HepG2 (cell line): ENCODE measurements at regions not wholly inside any gene's neighbourhood (a gene's known extent, or its start where the extent isn't known, plus 50 kb on each side); places are given as distances from the start of the nearest gene placed in this dataset.

Experiments used
- GABPB1 ChIP-seq: IDR thresholded peaks from 2 replicates; pipeline ENCODE4 v1.6.1; 2016; ENCODE audit warnings: mild to moderate bottlenecking, missing genetic modification reagents, moderate library complexity, missing compliant biosample characterization
- NR2F6 ChIP-seq, 2 experiments: IDR thresholded peaks; 2 replicates each; pipeline ENCODE4 v1.6.1; 2016; ENCODE audit warnings: antibody characterized with exemption in 1 of 2, mild to moderate bottlenecking in 1 of 2
- SMAD1 ChIP-seq: sonication (generic); formaldehyde crosslinking; IDR thresholded peaks from 2 replicates; pipeline ENCODE4 v1.4.0; 2020; ENCODE audit warnings: missing genetic modification reagents, low read depth, mild to moderate bottlenecking, borderline replicate concordance
- SMARCE1 ChIP-seq: fragments of 450-650 bp; IDR thresholded peaks from 2 replicates; pipeline ENCODE4 v1.6.1; 2017; ENCODE audit warnings: borderline replicate concordance
- SP2 ChIP-seq: sonication (generic); formaldehyde crosslinking; IDR thresholded peaks from 2 replicates; pipeline ENCODE4 v1.5.1; 2020; ENCODE audit warnings: mild to moderate bottlenecking, missing genetic modification reagents
- SRSF1 ChIP-seq: fragments of 200-400 bp; formaldehyde crosslinking; optimal IDR thresholded peaks from 2 replicates; pipeline ENCODE3; 2017; ENCODE audit warnings: mild to moderate bottlenecking, low read depth, low read length, moderate library complexity
- TBX2 ChIP-seq: sonication (generic); formaldehyde crosslinking; IDR thresholded peaks from 2 replicates; pipeline ENCODE4 v1.5.0; 2020; ENCODE audit warnings: missing genetic modification reagents, mild to moderate bottlenecking, borderline replicate concordance
- TEAD3 ChIP-seq: optimal IDR thresholded peaks from 2 replicates; pipeline ENCODE3; 2016; ENCODE audit warnings: borderline replicate concordance
- ZNF256 ChIP-seq: sonication (generic); formaldehyde crosslinking; conservative IDR thresholded peaks from 2 replicates; pipeline ENCODE4 v1.4.0; 2020; ENCODE audit warnings: missing genetic modification reagents
- ZNF326 ChIP-seq: sonication (generic); formaldehyde crosslinking; IDR thresholded peaks from 2 replicates; pipeline ENCODE4 v1.4.0; 2020; ENCODE audit warnings: missing genetic modification reagents, borderline replicate concordance
- ZNF331 ChIP-seq: sonication (generic); formaldehyde crosslinking; IDR thresholded peaks from 2 replicates; pipeline ENCODE4 v1.4.0; 2020; ENCODE audit warnings: missing genetic modification reagents
- ZNF7 ChIP-seq: IDR thresholded peaks from 2 replicates; pipeline ENCODE4 v1.6.1; 2016; ENCODE audit warnings: missing biosample characterization, missing genetic modification reagents
- ZNF703 ChIP-seq: sonication (generic); formaldehyde crosslinking; IDR thresholded peaks from 2 replicates; pipeline ENCODE4 v1.5.1; 2020; ENCODE audit warnings: missing genetic modification reagents, mild to moderate bottlenecking, moderate library complexity, borderline replicate concordance
- ZNF773 ChIP-seq: sonication (generic); formaldehyde crosslinking; IDR thresholded peaks from 2 replicates; pipeline ENCODE4 v1.4.0; 2020; ENCODE audit warnings: missing genetic modification reagents, borderline replicate concordance
- ZNF781 ChIP-seq: sonication (generic); formaldehyde crosslinking; IDR thresholded peaks from 2 replicates; pipeline ENCODE4 v1.5.1; 2020; ENCODE audit warnings: borderline replicate concordance, mild to moderate bottlenecking, missing genetic modification reagents; ENCODE audit errors: not compliant biosample characterization
- ZNF816 ChIP-seq: sonication (generic); formaldehyde crosslinking; IDR thresholded peaks from 2 replicates; pipeline ENCODE4 v1.8.0; 2022; ENCODE audit warnings: missing genetic modification reagents, mild to moderate bottlenecking, borderline replicate concordance
- TF ChIP-seq, protein P1 (sequence below): sonication (generic); formaldehyde crosslinking; IDR thresholded peaks from 2 replicates; pipeline ENCODE4 v1.4.0; 2020; ENCODE audit warnings: mild to moderate bottlenecking, missing genetic modification reagents
- TF ChIP-seq, protein P2 (sequence below): IDR thresholded peaks from 2 replicates; pipeline ENCODE4 v1.6.1; 2016; ENCODE audit warnings: low read depth, missing genetic modification reagents, missing compliant biosample characterization
- TF ChIP-seq, protein P3 (sequence below): sonication (generic); formaldehyde crosslinking; IDR thresholded peaks from 2 replicates; pipeline ENCODE4 v1.4.0; 2020; ENCODE audit warnings: low read depth, mild to moderate bottlenecking, missing genetic modification reagents
- TF ChIP-seq, protein P4 (sequence below): sonication (generic); formaldehyde crosslinking; IDR thresholded peaks from 2 replicates; pipeline ENCODE4 v1.8.0; 2022; ENCODE audit warnings: mild to moderate bottlenecking, missing genetic modification reagents; ENCODE audit not compliant: insufficient replicate concordance

DNA sequence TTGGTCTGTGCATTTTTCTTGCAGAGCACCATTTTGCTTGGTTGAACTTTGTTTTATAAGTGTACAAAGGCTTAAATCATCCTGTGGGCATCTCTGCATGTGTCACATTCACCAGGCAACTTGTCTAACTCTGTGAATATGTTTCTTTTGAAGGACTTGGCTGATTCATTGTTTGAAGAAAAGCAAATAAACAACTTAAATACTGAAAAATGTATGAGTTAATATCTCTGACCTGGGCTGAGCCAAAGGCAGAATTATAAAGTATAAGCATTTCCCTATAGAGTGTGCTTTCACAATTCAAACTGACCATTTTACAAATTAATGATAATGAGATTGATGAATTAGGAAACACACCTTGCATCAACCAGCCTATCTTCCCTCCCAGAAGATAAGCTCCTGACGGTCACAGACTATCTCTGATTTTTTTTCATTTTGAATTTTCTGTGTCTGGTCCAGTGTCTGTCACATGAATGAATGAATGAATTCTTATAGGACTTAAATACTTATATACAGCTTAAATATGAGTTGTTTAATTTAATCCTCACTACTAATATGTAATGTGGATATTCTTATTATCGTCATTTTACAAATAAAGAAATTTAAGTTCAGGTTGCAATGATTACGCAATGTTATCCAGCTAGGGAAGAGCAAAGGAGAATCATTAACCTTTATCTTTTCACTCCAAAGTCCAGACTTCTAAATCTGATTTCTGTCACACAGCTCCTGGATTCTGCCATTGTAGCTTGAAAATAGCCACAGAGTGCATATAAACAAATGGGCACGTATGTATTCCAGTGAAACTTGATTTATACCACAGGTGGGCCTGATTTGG lies 182.0 kb upstream of the PHYHIPL start (continued):
- TF ChIP-seq ZNF703 (CRISPR knock-in tag) (no peak), NR2F6 (IDR thresholded peaks at IDR 0.05) (peak; percentile 45), NR2F6 (CRISPR knock-in tag; IDR thresholded peaks at IDR 0.05) (peak; percentile 30; the same call in 1 of the 2 replicates), SP2 (CRISPR knock-in tag) (no peak), SMARCE1 (no peak), SMAD1 (CRISPR knock-in tag) (no peak), ZNF781 (CRISPR knock-in tag) (no peak), ZNF331 (CRISPR knock-in tag) (0 out of 2 replicates have a peak, but pooled peaks have one; percentile 39), TBX2 (CRISPR knock-in tag) (peak; percentile 62), ZNF816 (CRISPR knock-in tag) (no peak; the same call in 1 of the 2 replicates), TEAD3 (CRISPR knock-in tag) (peak; percentile 39), ZNF326 (CRISPR knock-in tag) (no peak), ZNF773 (CRISPR knock-in tag) (no peak), ZNF7 (CRISPR knock-in tag) (no peak), ZNF256 (CRISPR knock-in tag) (no peak), GABPB1 (CRISPR knock-in tag) (no peak), SRSF1 (no peak)
- TF ChIP-seq, protein P1, sequence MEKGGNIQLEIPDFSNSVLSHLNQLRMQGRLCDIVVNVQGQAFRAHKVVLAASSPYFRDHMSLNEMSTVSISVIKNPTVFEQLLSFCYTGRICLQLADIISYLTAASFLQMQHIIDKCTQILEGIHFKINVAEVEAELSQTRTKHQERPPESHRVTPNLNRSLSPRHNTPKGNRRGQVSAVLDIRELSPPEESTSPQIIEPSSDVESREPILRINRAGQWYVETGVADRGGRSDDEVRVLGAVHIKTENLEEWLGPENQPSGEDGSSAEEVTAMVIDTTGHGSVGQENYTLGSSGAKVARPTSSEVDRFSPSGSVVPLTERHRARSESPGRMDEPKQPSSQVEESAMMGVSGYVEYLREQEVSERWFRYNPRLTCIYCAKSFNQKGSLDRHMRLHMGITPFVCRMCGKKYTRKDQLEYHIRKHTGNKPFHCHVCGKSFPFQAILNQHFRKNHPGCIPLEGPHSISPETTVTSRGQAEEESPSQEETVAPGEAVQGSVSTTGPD (CRISPR knock-in tag) = no peak
- TF ChIP-seq, protein P2, sequence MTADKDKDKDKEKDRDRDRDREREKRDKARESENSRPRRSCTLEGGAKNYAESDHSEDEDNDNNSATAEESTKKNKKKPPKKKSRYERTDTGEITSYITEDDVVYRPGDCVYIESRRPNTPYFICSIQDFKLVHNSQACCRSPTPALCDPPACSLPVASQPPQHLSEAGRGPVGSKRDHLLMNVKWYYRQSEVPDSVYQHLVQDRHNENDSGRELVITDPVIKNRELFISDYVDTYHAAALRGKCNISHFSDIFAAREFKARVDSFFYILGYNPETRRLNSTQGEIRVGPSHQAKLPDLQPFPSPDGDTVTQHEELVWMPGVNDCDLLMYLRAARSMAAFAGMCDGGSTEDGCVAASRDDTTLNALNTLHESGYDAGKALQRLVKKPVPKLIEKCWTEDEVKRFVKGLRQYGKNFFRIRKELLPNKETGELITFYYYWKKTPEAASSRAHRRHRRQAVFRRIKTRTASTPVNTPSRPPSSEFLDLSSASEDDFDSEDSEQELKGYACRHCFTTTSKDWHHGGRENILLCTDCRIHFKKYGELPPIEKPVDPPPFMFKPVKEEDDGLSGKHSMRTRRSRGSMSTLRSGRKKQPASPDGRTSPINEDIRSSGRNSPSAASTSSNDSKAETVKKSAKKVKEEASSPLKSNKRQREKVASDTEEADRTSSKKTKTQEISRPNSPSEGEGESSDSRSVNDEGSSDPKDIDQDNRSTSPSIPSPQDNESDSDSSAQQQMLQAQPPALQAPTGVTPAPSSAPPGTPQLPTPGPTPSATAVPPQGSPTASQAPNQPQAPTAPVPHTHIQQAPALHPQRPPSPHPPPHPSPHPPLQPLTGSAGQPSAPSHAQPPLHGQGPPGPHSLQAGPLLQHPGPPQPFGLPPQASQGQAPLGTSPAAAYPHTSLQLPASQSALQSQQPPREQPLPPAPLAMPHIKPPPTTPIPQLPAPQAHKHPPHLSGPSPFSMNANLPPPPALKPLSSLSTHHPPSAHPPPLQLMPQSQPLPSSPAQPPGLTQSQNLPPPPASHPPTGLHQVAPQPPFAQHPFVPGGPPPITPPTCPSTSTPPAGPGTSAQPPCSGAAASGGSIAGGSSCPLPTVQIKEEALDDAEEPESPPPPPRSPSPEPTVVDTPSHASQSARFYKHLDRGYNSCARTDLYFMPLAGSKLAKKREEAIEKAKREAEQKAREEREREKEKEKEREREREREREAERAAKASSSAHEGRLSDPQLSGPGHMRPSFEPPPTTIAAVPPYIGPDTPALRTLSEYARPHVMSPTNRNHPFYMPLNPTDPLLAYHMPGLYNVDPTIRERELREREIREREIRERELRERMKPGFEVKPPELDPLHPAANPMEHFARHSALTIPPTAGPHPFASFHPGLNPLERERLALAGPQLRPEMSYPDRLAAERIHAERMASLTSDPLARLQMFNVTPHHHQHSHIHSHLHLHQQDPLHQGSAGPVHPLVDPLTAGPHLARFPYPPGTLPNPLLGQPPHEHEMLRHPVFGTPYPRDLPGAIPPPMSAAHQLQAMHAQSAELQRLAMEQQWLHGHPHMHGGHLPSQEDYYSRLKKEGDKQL (CRISPR knock-in tag) = peak; percentile 57; the same call in 1 of the 2 replicates
- TF ChIP-seq, protein P3, sequence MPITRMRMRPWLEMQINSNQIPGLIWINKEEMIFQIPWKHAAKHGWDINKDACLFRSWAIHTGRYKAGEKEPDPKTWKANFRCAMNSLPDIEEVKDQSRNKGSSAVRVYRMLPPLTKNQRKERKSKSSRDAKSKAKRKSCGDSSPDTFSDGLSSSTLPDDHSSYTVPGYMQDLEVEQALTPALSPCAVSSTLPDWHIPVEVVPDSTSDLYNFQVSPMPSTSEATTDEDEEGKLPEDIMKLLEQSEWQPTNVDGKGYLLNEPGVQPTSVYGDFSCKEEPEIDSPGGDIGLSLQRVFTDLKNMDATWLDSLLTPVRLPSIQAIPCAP (CRISPR knock-in tag) = no peak
- TF ChIP-seq, protein P4, sequence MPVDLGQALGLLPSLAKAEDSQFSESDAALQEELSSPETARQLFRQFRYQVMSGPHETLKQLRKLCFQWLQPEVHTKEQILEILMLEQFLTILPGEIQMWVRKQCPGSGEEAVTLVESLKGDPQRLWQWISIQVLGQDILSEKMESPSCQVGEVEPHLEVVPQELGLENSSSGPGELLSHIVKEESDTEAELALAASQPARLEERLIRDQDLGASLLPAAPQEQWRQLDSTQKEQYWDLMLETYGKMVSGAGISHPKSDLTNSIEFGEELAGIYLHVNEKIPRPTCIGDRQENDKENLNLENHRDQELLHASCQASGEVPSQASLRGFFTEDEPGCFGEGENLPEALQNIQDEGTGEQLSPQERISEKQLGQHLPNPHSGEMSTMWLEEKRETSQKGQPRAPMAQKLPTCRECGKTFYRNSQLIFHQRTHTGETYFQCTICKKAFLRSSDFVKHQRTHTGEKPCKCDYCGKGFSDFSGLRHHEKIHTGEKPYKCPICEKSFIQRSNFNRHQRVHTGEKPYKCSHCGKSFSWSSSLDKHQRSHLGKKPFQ (CRISPR knock-in tag) = no peak
